ENCODE measurements at regions not wholly inside any gene's neighbourhood (a gene's known extent, or its start where the extent isn't known, plus 50 kb on each side); places are given as distances from the start of the nearest gene placed in this dataset.
A peak's percentile ranks its signal among the peaks of the same experiment; 100 is the strongest.

- no peak overlapping the region for H3K9ac ChIP-seq
- H3K4me2 ChIP-seq, result no peak overlapping the region
- no peaks in the 10 kb centered on the region for H3K27me3 ChIP-seq
- no peak overlapping the region for H3K27ac ChIP-seq
- no peaks in the 10 kb centered on the region for H3K36me3 ChIP-seq
- H3K4me1 ChIP-seq, result peaks cover 0 to 26% (median 9%) of the 10 kb centered on the region in 10 experiments; a peak in 9 of 20 replicates
- TF ChIP-seq Cebpa-rat (IDR thresholded peaks at IDR 0.05), result no peak
- peaks cover 0 to 11% (median 6%) of the 10 kb centered on the region in 11 experiments; a peak in 11 of 22 replicates for H3K9me3 ChIP-seq (replicated peaks in 1 of 11)
- no peak overlapping the region for H3K4me3 ChIP-seq
- no peaks in the 10 kb centered on the region for H4K20me1 ChIP-seq
Observed at GRCh38 chr3:72555714-72556113, 292.5 kb downstream of the SHQ1 start.

- H3K36me3 ChIP-seq, result no peaks in the 10 kb centered on the region
- TF ChIP-seq Cebpa-rat (IDR thresholded peaks at IDR 0.05), result no peak
- peaks cover 0 to 11% (median 6%) of the 10 kb centered on the region in 11 experiments; a peak in 11 of 22 replicates for H3K9me3 ChIP-seq (replicated peaks in 1 of 11)
Observed at GRCh38 chr3:72554689-72555088, 293.6 kb downstream of the SHQ1 start.

GRCh38 chr3:72553298-72553697, 294.9 kb downstream of the SHQ1 start:
- TF ChIP-seq Cebpa-rat (IDR thresholded peaks at IDR 0.05), result no peak
- Histone ChIP-seq H3K9ac (no peak overlapping the region), H3K4me1 (peaks cover 10 to 29% (median 17%) of the 10 kb centered on the region in 10 experiments), H3K27ac (no peak overlapping the region), H3K4me2 (no peak overlapping the region), H4K20me1 (no peaks in the 10 kb centered on the region), H3K27me3 (no peaks in the 10 kb centered on the region), H3K4me3 (no peak overlapping the region), H3K9me3 (replicated peaks in 1 of 11) (peaks cover 0 to 10% (median 6%) of the 10 kb centered on the region in 11 experiments; a peak in 11 of 22 replicates), H3K36me3 (no peaks in the 10 kb centered on the region)

More at GRCh38 chr3:72554689-72555088, 293.6 kb downstream of the SHQ1 start:
- Histone ChIP-seq H4K20me1 (no peaks in the 10 kb centered on the region), H3K4me3 (no peak overlapping the region), H3K4me2 (no peak overlapping the region), H3K27ac (no peak overlapping the region), H3K4me1 (peaks cover 6 to 34% (median 16%) of the 10 kb centered on the region in 10 experiments), H3K9ac (no peak overlapping the region), H3K27me3 (no peaks in the 10 kb centered on the region)

- no peaks in the 10 kb centered on the region for H3K9me3 ChIP-seq (replicated peaks in 1 of 11)
- H3K9ac ChIP-seq, result no peak overlapping the region
- H4K20me1 ChIP-seq, result no peaks in the 10 kb centered on the region
- H3K4me3 ChIP-seq, result no peak overlapping the region
- no peaks in the 10 kb centered on the region for H3K27me3 ChIP-seq
- peak overlapping the region in 1 of 11 experiments; percentile 55; a peak in 3 of 22 replicates for H3K4me2 ChIP-seq
- H3K36me3 ChIP-seq, result no peaks in the 10 kb centered on the region
- no peak overlapping the region for H3K27ac ChIP-seq
- TF ChIP-seq Cebpa-rat (IDR thresholded peaks at IDR 0.05), result no peak
- peaks cover 10 to 19% (median 14%) of the 10 kb centered on the region in 10 experiments for H3K4me1 ChIP-seq
Observed at GRCh38 chr3:72550582-72551262, 297.5 kb downstream of the SHQ1 start.

DNA sequence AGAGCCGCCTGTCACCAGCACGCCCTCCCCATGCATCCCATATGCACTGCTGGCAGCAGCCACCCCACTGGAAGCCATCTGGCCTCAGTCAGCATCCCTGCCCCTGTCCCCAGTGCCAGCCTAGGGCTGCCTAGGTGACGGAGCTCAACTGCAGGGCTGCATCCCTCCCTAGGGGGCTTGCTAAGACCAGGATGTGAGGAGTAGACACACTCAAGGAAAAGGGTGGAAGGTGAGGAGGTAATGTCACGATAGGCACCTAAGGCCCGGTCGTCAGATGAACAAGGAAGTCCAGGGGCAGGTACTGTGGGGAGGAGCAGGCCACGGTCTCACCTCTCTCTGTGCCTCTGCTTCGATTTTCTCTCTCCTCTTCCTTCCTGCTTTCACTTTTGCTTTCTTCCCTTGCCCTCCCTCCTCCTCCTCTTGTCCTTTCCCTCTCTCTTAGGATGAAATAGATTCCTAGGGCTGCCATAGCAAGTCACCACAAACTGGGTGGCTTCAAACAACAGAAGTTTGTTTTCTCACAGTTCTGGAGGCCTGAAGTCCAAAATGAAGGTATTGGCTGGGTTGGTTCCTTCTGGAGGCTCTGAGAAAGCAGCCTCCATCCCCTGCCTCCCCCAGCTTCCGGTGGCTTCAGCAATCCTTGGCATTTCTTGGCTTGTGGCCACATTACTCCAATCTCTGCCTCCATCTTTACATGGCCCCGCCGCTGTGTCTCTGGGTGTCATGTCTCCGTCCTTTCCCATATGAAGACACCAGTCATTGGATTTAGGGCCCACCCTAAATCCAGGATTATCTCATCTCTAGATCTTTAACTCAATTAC, 298.3 kb downstream of the SHQ1 start:
- Histone ChIP-seq H3K9me3 (replicated peaks in 1 of 11) (no peaks in the 10 kb centered on the region), H3K9ac (peak overlapping the region in 9 of 11 experiments; percentile 5 to 55 (median 31); a peak in 10 of 22 replicates), H3K4me3 (peak overlapping the region in 5 of 10 experiments; percentile 11 to 56 (median 25); a peak in 3 of 20 replicates), H3K36me3 (no peaks in the 10 kb centered on the region), H3K4me1 (peaks cover 10 to 19% (median 14%) of the 10 kb centered on the region in 10 experiments), H4K20me1 (no peaks in the 10 kb centered on the region), H3K27ac (peak overlapping the region in 7 of 11 experiments; percentile 25 to 58 (median 39); a peak in 12 of 22 replicates), H3K27me3 (no peaks in the 10 kb centered on the region), H3K4me2 (peak overlapping the region; percentile 55 to 82 (median 71))
- TF ChIP-seq Cebpa-rat (IDR thresholded peaks at IDR 0.05), result no peak

DNA sequence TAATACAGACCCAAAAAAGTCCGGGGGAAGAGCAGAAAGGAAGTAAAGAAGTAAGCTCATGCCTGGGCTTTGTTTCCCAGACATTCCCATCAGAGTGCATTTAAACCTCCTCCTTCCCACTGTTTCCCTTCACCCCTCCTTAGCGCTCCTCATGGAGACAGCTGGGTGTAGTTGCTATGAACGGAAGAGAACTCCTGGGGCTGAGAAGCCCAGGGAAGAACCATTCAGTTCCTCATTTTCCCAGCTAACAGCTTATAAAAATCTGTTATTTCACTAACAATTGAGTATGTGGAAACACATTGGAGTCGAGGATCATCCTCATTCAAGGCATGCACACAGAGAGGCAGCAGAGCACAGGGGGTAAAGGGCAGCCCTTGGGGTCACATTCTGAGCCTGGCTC, 299.3 kb downstream of the SHQ1 start:
- H4K20me1 ChIP-seq, result no peaks in the 10 kb centered on the region
- no peak overlapping the region for H3K9ac ChIP-seq
- TF ChIP-seq Cebpa-rat (IDR thresholded peaks at IDR 0.05), result no peak
- H3K4me3 ChIP-seq, result no peak overlapping the region
- H3K4me1 ChIP-seq, result peaks cover 10 to 19% (median 14%) of the 10 kb centered on the region in 10 experiments
- no peaks in the 10 kb centered on the region for H3K27me3 ChIP-seq
- H3K27ac ChIP-seq, result no peak overlapping the region
- H3K9me3 ChIP-seq (replicated peaks in 1 of 11), result no peaks in the 10 kb centered on the region
- peak overlapping the region in 5 of 11 experiments; percentile 71 to 82 (median 72); a peak in 5 of 22 replicates for H3K4me2 ChIP-seq
- H3K36me3 ChIP-seq, result no peaks in the 10 kb centered on the region

GRCh38 chr3:72548461-72548860, 299.8 kb downstream of the SHQ1 start:
- Histone ChIP-seq H3K27me3 (no peaks in the 10 kb centered on the region), H3K9ac (no peak overlapping the region), H3K9me3 (replicated peaks in 1 of 11) (no peaks in the 10 kb centered on the region), H3K4me1 (peaks cover 10 to 19% (median 14%) of the 10 kb centered on the region in 10 experiments), H3K36me3 (no peaks in the 10 kb centered on the region), H3K4me2 (no peak overlapping the region), H3K27ac (no peak overlapping the region), H4K20me1 (no peaks in the 10 kb centered on the region), H3K4me3 (no peak overlapping the region)
- no peak for TF ChIP-seq Cebpa-rat (IDR thresholded peaks at IDR 0.05)

DNA sequence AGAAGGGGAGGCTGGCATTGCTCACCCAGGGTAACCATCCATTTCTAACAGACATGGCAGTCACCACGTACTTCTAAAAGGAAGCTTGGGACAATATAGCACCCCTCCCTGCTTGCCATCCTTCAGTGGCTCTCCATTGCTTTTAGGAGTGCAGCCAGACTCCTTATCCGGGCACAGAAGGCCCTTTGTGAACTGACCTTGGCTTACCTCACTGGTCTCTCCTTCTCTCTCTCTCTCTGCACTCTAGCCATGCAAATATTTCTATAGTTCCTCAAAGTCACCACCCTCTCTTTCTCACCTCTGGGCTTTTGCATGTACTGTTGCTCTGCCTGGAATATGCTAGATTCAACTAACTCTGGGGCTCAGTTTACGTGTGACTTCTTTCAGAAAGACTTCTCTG, 301.1 kb downstream of the SHQ1 start:
- Histone ChIP-seq H3K27ac (no peak overlapping the region), H3K4me1 (peaks cover 10 to 19% (median 14%) of the 10 kb centered on the region in 10 experiments)
- TF ChIP-seq Cebpa-rat (IDR thresholded peaks at IDR 0.05), result no peak

GRCh38 chr3:72544239-72544638, 304.0 kb downstream of the SHQ1 start:
- Histone ChIP-seq H3K9me3 (replicated peaks in 1 of 11) (peaks cover 0 to 12% (median 9%) of the 10 kb centered on the region in 11 experiments; a peak in 19 of 22 replicates), H3K27ac (no peak overlapping the region), H3K4me2 (no peak overlapping the region), H4K20me1 (no peaks in the 10 kb centered on the region), H3K4me3 (no peak overlapping the region), H3K27me3 (no peaks in the 10 kb centered on the region), H3K4me1 (peaks cover 0 to 12% (median 2%) of the 10 kb centered on the region in 10 experiments; a peak in 13 of 20 replicates), H3K36me3 (no peaks in the 10 kb centered on the region), H3K9ac (no peak overlapping the region)
- TF ChIP-seq Cebpa-rat (IDR thresholded peaks at IDR 0.05), result no peak

More for the DNA sequence above, 301.1 kb downstream of the SHQ1 start:
- no peak overlapping the region for H3K4me3 ChIP-seq
- H3K36me3 ChIP-seq, result no peaks in the 10 kb centered on the region
- H3K4me2 ChIP-seq, result no peak overlapping the region
- no peak overlapping the region for H3K9ac ChIP-seq
- no peaks in the 10 kb centered on the region for H4K20me1 ChIP-seq
- H3K27me3 ChIP-seq, result no peaks in the 10 kb centered on the region
- peaks cover 0 to under 1% (median 0%) of the 10 kb centered on the region in 11 experiments; a peak in 1 of 22 replicates for H3K9me3 ChIP-seq (replicated peaks in 1 of 11)

Measured in BLaER1 treated with 17β-estradiol and CSF1 and Interleukin-3, amounts not matched to agents 10 nM and 100 nM (cell line).